Fibroblast of pulmonary artery (primary cell): ENCODE measurements at regions not wholly inside any gene's neighbourhood (a gene's known extent, or its start where the extent isn't known, plus 50 kb on each side); places are given as distances from the start of the nearest gene placed in this dataset.

ENCODE experiments used
- DNase-seq: peaks from one replicate; pipeline ENCODE4 v3.0.0-alpha.2; 2010; ENCODE audit warnings: low read depth
- H3K4me3 ChIP-seq: replicated peaks from 2 replicates; pipeline ENCODE4 v1.5.1; 2011; ENCODE audit warnings: low read depth, mild to moderate bottlenecking, control low read depth, low read length, moderate library complexity
- CTCF ChIP-seq: IDR thresholded peaks from 2 replicates; pipeline ENCODE4 v1.5.1; 2011; ENCODE audit warnings: mild to moderate bottlenecking, control low read depth, low read length, inconsistent platforms; ENCODE audit errors: missing control alignments

DNA sequence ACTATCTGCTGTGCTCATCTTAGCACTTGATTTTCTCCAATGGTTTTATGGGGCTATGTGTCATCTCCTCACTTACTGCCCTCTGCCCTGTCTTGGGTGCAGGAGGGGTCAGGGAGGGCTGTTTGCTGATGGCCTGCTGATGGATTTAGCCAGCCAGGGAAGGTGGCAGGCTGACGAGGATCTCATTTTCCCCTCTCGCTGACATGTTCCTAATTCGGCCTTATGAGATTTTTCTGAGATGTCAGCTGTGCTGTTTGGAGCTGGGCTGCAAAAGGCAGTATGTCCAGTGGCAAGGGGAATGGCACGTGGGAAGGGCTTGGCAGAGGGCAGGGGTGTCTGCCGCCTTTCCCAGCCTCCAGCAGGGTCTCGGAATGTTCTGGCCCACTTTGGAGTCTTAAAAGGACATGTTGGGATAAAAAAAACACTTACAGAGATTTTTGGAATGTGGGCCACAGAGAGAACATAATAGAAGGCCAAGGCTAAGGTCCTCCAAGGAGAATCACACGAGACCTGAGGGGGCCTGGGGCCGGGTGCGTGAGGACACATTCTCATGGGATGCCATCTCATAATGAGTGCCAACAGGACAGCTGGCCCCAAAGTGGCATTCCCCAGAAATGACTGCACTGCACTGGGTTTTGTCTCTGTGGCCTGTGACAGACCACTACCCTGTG is 303.8 kb downstream of the TLE3 start:
- no peak overlapping the region for H3K4me3 ChIP-seq
- DNase-seq, result no peak
- no peak for TF ChIP-seq CTCF

- DNase-seq, result peak; percentile 50
- TF ChIP-seq CTCF, result no peak
- H3K4me3 ChIP-seq, result no peak overlapping the region
Measured at GRCh38 chr15:69794645-69795469, 302.9 kb downstream of the TLE3 start.

DNA sequence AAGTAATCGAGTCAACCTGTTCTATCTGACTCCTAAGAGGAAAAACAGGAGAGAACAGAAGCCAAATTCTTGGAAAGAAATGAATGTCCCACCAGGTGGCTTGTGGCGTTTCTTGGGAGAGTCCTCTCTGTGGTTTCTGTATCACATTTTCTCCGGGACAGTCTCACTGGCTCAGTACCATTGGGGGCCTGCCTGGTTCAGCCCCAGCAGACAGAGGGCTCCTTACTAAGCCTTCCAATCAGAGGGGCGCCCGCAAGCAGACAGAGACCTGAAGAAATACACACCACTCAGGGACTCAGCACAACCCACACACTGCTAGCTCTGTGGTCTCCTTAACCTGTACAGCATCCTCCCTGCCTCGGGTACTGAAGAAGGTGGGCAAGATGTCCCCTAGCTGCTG is 302.1 kb downstream of the TLE3 start:
- DNase-seq, result no peak
- TF ChIP-seq CTCF, result no peak
- no peak overlapping the region for H3K4me3 ChIP-seq

- no peak for TF ChIP-seq CTCF
- no peak for DNase-seq
- H3K4me3 ChIP-seq, result no peak overlapping the region
Measured at GRCh38 chr15:69797051-69797595, 300.6 kb downstream of the TLE3 start.

DNA sequence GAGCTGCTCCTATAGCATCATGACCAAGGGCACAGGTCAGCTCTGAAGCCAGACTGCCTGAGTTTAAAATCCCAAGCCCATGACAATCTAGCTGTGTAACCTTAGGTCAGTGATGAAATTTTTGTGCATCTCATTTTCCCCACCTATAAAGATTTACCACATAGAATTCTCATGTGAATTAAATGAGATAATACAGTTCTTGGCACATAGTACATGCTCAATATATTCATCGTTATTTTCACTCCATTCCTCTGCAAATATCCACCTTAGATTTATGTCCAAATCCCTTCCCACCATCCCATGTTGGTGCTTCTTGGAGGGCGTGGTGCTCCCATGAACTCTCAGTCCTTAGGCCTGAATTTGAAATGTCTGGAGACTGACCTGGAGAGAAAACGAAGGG is 300.1 kb downstream of the TLE3 start:
- TF ChIP-seq CTCF, result no peak
- no peak for DNase-seq
- H3K4me3 ChIP-seq, result no peak overlapping the region

DNA sequence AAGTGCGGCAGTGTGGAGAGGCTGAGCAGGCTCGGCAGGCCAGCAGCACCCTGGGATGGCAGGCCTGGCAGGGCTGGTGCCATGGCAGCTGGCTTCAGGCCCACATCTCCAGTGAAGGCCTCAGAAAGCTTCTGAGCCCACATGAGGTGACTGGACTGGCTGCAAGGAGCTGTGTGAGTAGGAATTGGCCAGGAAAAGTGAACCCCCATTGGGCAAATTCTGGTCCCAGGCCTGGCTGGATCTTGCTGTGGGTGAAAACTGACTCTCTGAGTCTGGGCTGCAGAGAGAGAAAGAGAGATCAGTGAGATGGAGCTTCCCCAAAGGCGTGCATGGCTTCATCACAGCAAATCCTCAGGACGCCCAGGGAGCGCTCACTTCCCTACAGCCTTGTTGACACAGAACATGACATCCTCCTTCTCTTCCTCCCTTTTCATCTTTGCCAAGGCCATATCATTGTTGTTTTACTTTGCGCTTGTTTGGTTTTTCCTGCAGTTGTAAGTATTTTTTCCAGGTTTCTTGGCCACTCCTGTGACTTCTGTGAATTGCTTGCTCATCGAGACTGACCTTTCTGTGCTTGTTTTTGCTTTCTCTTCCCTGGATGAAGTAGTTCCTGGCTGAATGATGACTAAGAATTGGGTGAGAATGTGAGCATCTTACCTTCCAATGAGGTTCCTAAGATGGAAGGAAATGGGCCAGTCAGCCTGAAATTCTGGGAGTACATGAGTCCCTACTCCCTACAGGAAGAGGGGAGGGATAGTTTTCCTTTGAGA is 299.1 kb downstream of the TLE3 start:
- TF ChIP-seq CTCF, result no peak
- no peak overlapping the region for H3K4me3 ChIP-seq
- DNase-seq, result peak; percentile 59
